ENCODE measurements at regions not wholly inside any gene's neighbourhood (a gene's known extent, or its start where the extent isn't known, plus 50 kb on each side); places are given as distances from the start of the nearest gene placed in this dataset.

DNA sequence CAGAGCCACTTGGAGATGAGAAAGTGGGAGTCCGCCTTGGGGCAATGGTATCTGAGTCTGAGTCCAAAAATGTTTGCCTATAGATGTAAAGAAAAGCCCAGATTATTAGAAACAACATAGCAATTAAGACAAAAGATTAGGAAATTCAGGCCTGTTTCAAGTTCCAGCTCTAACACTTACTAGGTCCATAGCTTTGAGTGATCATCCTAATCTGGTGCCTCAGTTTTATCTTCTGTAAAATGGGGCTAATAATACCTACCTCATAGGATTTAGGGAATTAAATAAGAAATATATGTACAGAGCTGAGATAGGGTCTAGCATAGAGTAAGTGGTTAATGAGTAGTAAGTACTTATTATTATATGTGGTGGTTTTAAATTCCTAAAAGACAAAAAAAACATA lies 58.6 kb upstream of the NLK start:
- Histone ChIP-seq H3K9me3 (ENCODE audit: control insufficient read depth, insufficient read depth, low read length) (no peaks in the 10 kb centered on the region), H2BK120ac (ENCODE audit: low read depth, low read length) (no peak overlapping the region), H3K4ac (ENCODE audit: low read depth, low read length) (no peak overlapping the region), H3K4me3 (ENCODE audit: insufficient read depth, low read depth, low read length) (no peak overlapping the region), H3K9me1 (ENCODE audit: insufficient read depth, low read length) (no peaks in the 10 kb centered on the region), H3K18ac (ENCODE audit: low read depth, low read length) (no peak overlapping the region), H3K9ac (ENCODE audit: low read depth, low read length) (no peak overlapping the region), H3K4me2 (ENCODE audit: low read depth, low read length) (no peak overlapping the region), H3K14ac (replicated peaks; ENCODE audit: low read depth, low read length) (no peak overlapping the region), H3K79me1 (ENCODE audit: low read depth in 1 of 2, low read length in 2 of 2) (no peaks in the 10 kb centered on the region), H3K56ac (ENCODE audit: extremely low read depth, insufficient read depth, low read length) (no peak overlapping the region), H3K27ac (ENCODE audit: insufficient read depth, low read length) (no peak overlapping the region), H2BK20ac (ENCODE audit: low read depth, low read length) (no peak overlapping the region), H4K8ac (ENCODE audit: low read depth in 2 of 2, low read length in 2 of 2) (no peak overlapping the region), H3K23ac (ENCODE audit: low read depth, low read length) (no peak overlapping the region), H3K27me3 (ENCODE audit: control insufficient read depth, insufficient read depth, low read length) (peaks cover 17% of the 10 kb centered on the region), H4K20me1 (ENCODE audit: insufficient read depth, low read length) (no peaks in the 10 kb centered on the region), H2AFZ (replicated peaks; ENCODE audit: low read length, poor library complexity) (no peak overlapping the region), H2AK9ac (replicated peaks; ENCODE audit: low read depth, low read length, poor library complexity) (no peak overlapping the region), H4K5ac (ENCODE audit: low read depth, low read length) (no peak overlapping the region), H2BK15ac (ENCODE audit: low read depth, low read length) (no peak overlapping the region), H3K36me3 (ENCODE audit: control insufficient read depth, insufficient read depth, low read length) (no peaks in the 10 kb centered on the region), H3K4me1 (ENCODE audit: control insufficient read depth, insufficient read depth, low read length) (no peaks in the 10 kb centered on the region), H2AK5ac (ENCODE audit: low read depth, low read length) (no peak overlapping the region), H2BK5ac (ENCODE audit: low read depth, low read length, poor library complexity, severe bottlenecking) (no peak overlapping the region), H4K91ac (ENCODE audit: insufficient read depth, low read depth, low read length) (no peak overlapping the region)
- DNase-seq (no peak), ATAC-seq (ENCODE audit: low read depth) (no peak)
- ChIA-PET POLR2A (ENCODE audit: unreplicated experiment) (no interaction called here), CTCF (no interaction called here)
- no TSS peak for BruUV-seq (replicated peaks)
- dilution Hi-C loops (cut with HindIII; ENCODE audit: low sequenced_read_pairs, unreplicated experiment) (no loop called here), in situ Hi-C loops (cut with MboI; ENCODE audit: low sequenced_read_pairs) (no loop called here), intact Hi-C loops (cut with micrococcal nuclease) (no loop called here)
- TF ChIP-seq, protein P1, sequence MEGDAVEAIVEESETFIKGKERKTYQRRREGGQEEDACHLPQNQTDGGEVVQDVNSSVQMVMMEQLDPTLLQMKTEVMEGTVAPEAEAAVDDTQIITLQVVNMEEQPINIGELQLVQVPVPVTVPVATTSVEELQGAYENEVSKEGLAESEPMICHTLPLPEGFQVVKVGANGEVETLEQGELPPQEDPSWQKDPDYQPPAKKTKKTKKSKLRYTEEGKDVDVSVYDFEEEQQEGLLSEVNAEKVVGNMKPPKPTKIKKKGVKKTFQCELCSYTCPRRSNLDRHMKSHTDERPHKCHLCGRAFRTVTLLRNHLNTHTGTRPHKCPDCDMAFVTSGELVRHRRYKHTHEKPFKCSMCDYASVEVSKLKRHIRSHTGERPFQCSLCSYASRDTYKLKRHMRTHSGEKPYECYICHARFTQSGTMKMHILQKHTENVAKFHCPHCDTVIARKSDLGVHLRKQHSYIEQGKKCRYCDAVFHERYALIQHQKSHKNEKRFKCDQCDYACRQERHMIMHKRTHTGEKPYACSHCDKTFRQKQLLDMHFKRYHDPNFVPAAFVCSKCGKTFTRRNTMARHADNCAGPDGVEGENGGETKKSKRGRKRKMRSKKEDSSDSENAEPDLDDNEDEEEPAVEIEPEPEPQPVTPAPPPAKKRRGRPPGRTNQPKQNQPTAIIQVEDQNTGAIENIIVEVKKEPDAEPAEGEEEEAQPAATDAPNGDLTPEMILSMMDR (conservative IDR thresholded peaks at IDR 0.05; ENCODE audit: low read depth, low read length), result no peak
- TF ChIP-seq RFX5 (IDR thresholded peaks at IDR 0.05; ENCODE audit: low read depth, low read length) (no peak), MAZ (IDR thresholded peaks at IDR 0.05; ENCODE audit: borderline replicate concordance, low read depth, low read length) (no peak), CHD1 (IDR thresholded peaks at IDR 0.05; ENCODE audit: low read depth, low read length) (no peak), FOS (IDR thresholded peaks at IDR 0.05; ENCODE audit: low read depth, low read length) (no peak)
- TF ChIP-seq, protein P2, sequence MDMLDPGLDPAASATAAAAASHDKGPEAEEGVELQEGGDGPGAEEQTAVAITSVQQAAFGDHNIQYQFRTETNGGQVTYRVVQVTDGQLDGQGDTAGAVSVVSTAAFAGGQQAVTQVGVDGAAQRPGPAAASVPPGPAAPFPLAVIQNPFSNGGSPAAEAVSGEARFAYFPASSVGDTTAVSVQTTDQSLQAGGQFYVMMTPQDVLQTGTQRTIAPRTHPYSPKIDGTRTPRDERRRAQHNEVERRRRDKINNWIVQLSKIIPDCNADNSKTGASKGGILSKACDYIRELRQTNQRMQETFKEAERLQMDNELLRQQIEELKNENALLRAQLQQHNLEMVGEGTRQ (IDR thresholded peaks at IDR 0.05; ENCODE audit: low read depth, low read length), result no peak
- no CpG with 5 or more reads among the region's 1 CpG for WGBS, 2 experiments (ENCODE audit: extremely low coverage in 2 of 2, insufficient read length in 1 of 2)
